ENCODE measurements at regions not wholly inside any gene's neighbourhood (a gene's known extent, or its start where the extent isn't known, plus 50 kb on each side); places are given as distances from the start of the nearest gene placed in this dataset.

DNA sequence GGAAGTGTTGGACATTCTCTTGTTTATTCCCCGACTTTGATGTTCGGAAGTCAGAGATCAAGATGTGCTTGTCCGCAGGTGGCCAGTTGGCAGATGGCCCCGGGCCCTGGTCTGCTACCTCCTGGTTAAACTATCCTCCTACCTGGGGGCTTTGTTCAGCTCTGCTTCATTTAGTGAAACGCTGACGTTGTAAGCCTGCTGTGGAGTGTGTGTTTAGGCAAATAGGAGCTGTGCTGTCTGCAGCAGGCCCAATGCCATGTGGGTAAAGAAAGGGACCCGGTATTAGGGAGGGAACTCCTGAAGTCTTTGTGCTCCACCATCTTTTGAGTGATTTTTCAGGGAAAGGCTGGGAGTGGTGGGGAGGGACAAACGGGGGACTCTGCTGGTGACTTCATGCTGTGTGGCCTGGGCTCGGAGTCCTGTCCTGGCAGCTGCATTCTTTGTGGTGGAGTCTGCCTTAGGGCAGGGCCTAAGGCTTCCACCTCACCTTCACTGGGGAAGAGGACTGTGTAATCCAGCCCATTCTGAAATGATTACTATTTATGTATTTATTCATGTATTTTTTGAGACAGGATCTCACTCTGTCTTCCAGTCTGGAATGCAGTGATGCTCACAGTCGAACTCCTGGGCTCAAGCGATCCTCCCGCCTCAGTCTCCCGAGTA lies 171.1 kb upstream of the KLF6 start:
- TF ChIP-seq EP300 (IDR thresholded peaks at IDR 0.05; ENCODE audit: borderline replicate concordance) = no peak

- TF ChIP-seq TCF12 (IDR thresholded peaks at IDR 0.05; ENCODE audit: low read depth) (no peak), RAD21 (IDR thresholded peaks at IDR 0.05; ENCODE audit: low read depth) (no peak), ZBTB7A (IDR thresholded peaks at IDR 0.05; ENCODE audit: low read depth) (no peak), USF1 (IDR thresholded peaks at IDR 0.05) (no peak), NFIC (IDR thresholded peaks at IDR 0.05) (no peak), YY1 (IDR thresholded peaks at IDR 0.05; ENCODE audit: low read depth) (no peak), FOXM1 (IDR thresholded peaks at IDR 0.05; ENCODE audit: borderline replicate concordance, low read depth) (no peak)
- TF ChIP-seq, protein P1, sequence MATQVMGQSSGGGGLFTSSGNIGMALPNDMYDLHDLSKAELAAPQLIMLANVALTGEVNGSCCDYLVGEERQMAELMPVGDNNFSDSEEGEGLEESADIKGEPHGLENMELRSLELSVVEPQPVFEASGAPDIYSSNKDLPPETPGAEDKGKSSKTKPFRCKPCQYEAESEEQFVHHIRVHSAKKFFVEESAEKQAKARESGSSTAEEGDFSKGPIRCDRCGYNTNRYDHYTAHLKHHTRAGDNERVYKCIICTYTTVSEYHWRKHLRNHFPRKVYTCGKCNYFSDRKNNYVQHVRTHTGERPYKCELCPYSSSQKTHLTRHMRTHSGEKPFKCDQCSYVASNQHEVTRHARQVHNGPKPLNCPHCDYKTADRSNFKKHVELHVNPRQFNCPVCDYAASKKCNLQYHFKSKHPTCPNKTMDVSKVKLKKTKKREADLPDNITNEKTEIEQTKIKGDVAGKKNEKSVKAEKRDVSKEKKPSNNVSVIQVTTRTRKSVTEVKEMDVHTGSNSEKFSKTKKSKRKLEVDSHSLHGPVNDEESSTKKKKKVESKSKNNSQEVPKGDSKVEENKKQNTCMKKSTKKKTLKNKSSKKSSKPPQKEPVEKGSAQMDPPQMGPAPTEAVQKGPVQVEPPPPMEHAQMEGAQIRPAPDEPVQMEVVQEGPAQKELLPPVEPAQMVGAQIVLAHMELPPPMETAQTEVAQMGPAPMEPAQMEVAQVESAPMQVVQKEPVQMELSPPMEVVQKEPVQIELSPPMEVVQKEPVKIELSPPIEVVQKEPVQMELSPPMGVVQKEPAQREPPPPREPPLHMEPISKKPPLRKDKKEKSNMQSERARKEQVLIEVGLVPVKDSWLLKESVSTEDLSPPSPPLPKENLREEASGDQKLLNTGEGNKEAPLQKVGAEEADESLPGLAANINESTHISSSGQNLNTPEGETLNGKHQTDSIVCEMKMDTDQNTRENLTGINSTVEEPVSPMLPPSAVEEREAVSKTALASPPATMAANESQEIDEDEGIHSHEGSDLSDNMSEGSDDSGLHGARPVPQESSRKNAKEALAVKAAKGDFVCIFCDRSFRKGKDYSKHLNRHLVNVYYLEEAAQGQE (IDR thresholded peaks at IDR 0.05; ENCODE audit: low read depth) = peak; percentile 39; the same call in 1 of the 2 replicates
These were observed 170.5 kb upstream of the KLF6 start for GRCh38 chr10:3955493-3955892.

GRCh38 chr10:3954615-3955014 lies 169.6 kb upstream of the KLF6 start:
- no peak for TF ChIP-seq RAD21 (IDR thresholded peaks at IDR 0.05; ENCODE audit: low read depth)
- TF ChIP-seq, protein P1 (IDR thresholded peaks at IDR 0.05; ENCODE audit: low read depth) = no peak
- TF ChIP-seq USF1 (IDR thresholded peaks at IDR 0.05) = no peak
- no peak for TF ChIP-seq TCF12 (IDR thresholded peaks at IDR 0.05; ENCODE audit: low read depth)
- TF ChIP-seq EGR1 (IDR thresholded peaks at IDR 0.05) = no peak
- TF ChIP-seq, protein P2, sequence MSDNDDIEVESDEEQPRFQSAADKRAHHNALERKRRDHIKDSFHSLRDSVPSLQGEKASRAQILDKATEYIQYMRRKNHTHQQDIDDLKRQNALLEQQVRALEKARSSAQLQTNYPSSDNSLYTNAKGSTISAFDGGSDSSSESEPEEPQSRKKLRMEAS (IDR thresholded peaks at IDR 0.05) = no peak
- no peak for TF ChIP-seq EP300 (IDR thresholded peaks at IDR 0.05; ENCODE audit: borderline replicate concordance)
- TF ChIP-seq FOXM1 (IDR thresholded peaks at IDR 0.05; ENCODE audit: borderline replicate concordance, low read depth) = no peak

- TF ChIP-seq YY1 (IDR thresholded peaks at IDR 0.05; ENCODE audit: low read depth) (no peak), TAF1 (IDR thresholded peaks at IDR 0.05; ENCODE audit: low read depth) (no peak), TCF12 (IDR thresholded peaks at IDR 0.05; ENCODE audit: low read depth) (no peak), TEAD4 (IDR thresholded peaks at IDR 0.05) (no peak), RAD21 (IDR thresholded peaks at IDR 0.05; ENCODE audit: low read depth) (no peak), ZBTB7A (IDR thresholded peaks at IDR 0.05; ENCODE audit: low read depth) (no peak), USF1 (IDR thresholded peaks at IDR 0.05) (no peak), NFIC (IDR thresholded peaks at IDR 0.05) (no peak), CREB1 (IDR thresholded peaks at IDR 0.05; ENCODE audit: low read depth) (no peak), FOXM1 (IDR thresholded peaks at IDR 0.05; ENCODE audit: borderline replicate concordance, low read depth) (no peak), EP300 (IDR thresholded peaks at IDR 0.05; ENCODE audit: borderline replicate concordance) (no peak), CEBPB (IDR thresholded peaks at IDR 0.05) (no peak), EGR1 (IDR thresholded peaks at IDR 0.05) (no peak)
- TF ChIP-seq, protein P2 (IDR thresholded peaks at IDR 0.05) = no peak
- TF ChIP-seq, protein P1 (IDR thresholded peaks at IDR 0.05; ENCODE audit: low read depth) = no peak
These were observed 167.0 kb upstream of the KLF6 start for GRCh38 chr10:3951993-3952392.

All from Ishikawa (cell line).